ENCODE measurements at regions not wholly inside any gene's neighbourhood (a gene's known extent, or its start where the extent isn't known, plus 50 kb on each side); places are given as distances from the start of the nearest gene placed in this dataset.

DNA sequence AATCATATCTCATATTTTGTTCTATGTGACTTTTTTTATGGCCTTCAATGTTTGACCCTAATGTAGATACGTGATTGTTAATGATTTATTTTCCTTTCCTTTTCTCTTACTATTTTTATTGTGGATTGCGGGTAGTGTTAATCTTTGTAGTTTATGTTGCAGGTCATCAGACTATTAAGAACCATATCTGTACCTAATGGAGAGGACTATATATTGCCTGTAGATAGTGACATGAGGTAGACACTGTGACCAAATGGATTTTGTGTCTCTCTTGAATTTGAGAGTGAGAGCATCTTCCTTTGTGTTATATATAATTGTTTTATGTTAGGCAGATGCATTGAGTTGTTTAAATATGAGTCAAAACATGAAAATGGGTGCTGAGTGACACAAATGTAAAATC, 543.4 kb upstream of the MGAT4C start:
- Mint-ChIP-seq H3K4me1 (no peaks in the 10 kb centered on the region), H3K36me3 (no peaks in the 10 kb centered on the region), H3K27me3 (no peaks in the 10 kb centered on the region), H3K4me3 (no peak overlapping the region), H3K9me3 (peaks cover 2 to 21% (median 9%) of the 10 kb centered on the region in 7 donors), H3K27ac (no peak overlapping the region)
- Histone ChIP-seq H3K36me3 (ENCODE audit: control insufficient read depth, insufficient read depth, low read length) (no peaks in the 10 kb centered on the region), H3K9me3 (ENCODE audit: control insufficient read depth in 2 of 2, low read length in 2 of 2) (peaks cover 0 to 5% of the 10 kb centered on the region in 2 experiments), H3K27me3 (ENCODE audit: control insufficient read depth, insufficient read depth, low read length) (no peaks in the 10 kb centered on the region), H3K4me3 (ENCODE audit: low read depth, low read length) (no peak overlapping the region), H3K27ac (ENCODE audit: insufficient read depth, low read length, poor library complexity, severe bottlenecking) (no peak overlapping the region), H3K4me1 (ENCODE audit: control insufficient read depth, insufficient read depth, low read length, poor library complexity, severe bottlenecking) (no peaks in the 10 kb centered on the region)
- ATAC-seq (ENCODE audit: low read depth in 2 of 2) (no peak), DNase-seq (no peak)

DNA sequence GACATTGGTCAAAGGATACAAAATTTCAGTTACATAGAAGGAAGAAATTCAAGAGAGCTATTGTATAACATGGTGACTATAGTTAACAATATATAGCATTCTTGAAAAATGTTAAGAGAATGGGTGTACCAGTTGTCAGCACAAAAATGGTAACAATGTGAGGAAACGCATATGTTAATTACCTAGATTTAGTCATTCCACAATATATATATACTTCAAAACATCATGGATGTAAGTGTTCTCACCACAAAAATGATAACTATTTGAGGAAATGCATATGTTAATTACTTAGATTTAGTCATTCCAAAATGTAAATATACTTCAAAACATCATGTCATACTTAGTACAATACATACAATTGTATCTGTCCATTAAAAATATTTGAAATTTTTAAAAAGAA, 540.4 kb upstream of the MGAT4C start:
- Histone ChIP-seq H3K27me3 (ENCODE audit: control insufficient read depth, insufficient read depth, low read length) (no peaks in the 10 kb centered on the region), H3K36me3 (ENCODE audit: control insufficient read depth, insufficient read depth, low read length) (no peaks in the 10 kb centered on the region), H3K9me3 (ENCODE audit: control insufficient read depth in 2 of 2, low read length in 2 of 2) (peaks cover 0 to 5% of the 10 kb centered on the region in 2 experiments), H3K27ac (ENCODE audit: insufficient read depth, low read length, poor library complexity, severe bottlenecking) (no peak overlapping the region), H3K4me1 (ENCODE audit: control insufficient read depth, insufficient read depth, low read length, poor library complexity, severe bottlenecking) (no peaks in the 10 kb centered on the region), H3K4me3 (ENCODE audit: low read depth, low read length) (no peak overlapping the region)
- peaks cover 2 to 21% (median 7%) of the 10 kb centered on the region in 7 donors for H3K9me3 Mint-ChIP-seq
- H3K27ac Mint-ChIP-seq = no peak overlapping the region
- no peak overlapping the region for H3K4me3 Mint-ChIP-seq
- H3K27me3 Mint-ChIP-seq = no peaks in the 10 kb centered on the region
- DNase-seq = no peak
- no peaks in the 10 kb centered on the region for H3K36me3 Mint-ChIP-seq
- ATAC-seq (ENCODE audit: low read depth in 2 of 2) = no peak
- H3K4me1 Mint-ChIP-seq = no peaks in the 10 kb centered on the region

DNA sequence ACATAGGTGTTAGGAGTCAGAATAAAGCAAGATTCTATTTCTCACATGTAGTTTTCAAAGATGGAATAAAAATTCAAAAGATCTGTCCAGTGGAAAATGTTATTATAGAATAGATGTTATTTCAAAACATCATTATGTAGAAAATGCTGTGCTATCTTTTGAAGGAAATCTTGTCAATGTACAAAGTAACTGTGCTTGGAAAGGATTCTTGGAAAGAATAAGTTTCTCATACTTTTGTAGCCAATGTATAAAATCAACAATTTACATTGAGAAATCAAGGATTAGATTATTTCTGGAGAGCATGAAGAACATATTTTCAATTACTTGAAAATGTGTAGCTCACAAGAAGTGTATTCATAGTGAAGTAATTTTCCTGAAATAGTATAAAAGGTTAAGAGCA, 532.5 kb upstream of the MGAT4C start:
- H3K9me3 Mint-ChIP-seq = peaks cover 0 to 18% (median 2%) of the 10 kb centered on the region in 7 donors
- Histone ChIP-seq H3K4me3 (ENCODE audit: low read depth, low read length) (no peak overlapping the region), H3K27ac (ENCODE audit: insufficient read depth, low read length, poor library complexity, severe bottlenecking) (no peak overlapping the region), H3K36me3 (ENCODE audit: control insufficient read depth, insufficient read depth, low read length) (no peaks in the 10 kb centered on the region), H3K27me3 (ENCODE audit: control insufficient read depth, insufficient read depth, low read length) (no peaks in the 10 kb centered on the region), H3K9me3 (ENCODE audit: control insufficient read depth in 2 of 2, low read length in 2 of 2) (peaks cover 0 to 3% of the 10 kb centered on the region in 2 experiments), H3K4me1 (ENCODE audit: control insufficient read depth, insufficient read depth, low read length, poor library complexity, severe bottlenecking) (no peaks in the 10 kb centered on the region)
- no peaks in the 10 kb centered on the region for H3K27me3 Mint-ChIP-seq
- ATAC-seq (ENCODE audit: low read depth in 2 of 2) (no peak), DNase-seq (no peak)
- no peak overlapping the region for H3K27ac Mint-ChIP-seq
- no peak overlapping the region for H3K4me3 Mint-ChIP-seq
- H3K4me1 Mint-ChIP-seq = no peaks in the 10 kb centered on the region
- H3K36me3 Mint-ChIP-seq = no peaks in the 10 kb centered on the region

DNA sequence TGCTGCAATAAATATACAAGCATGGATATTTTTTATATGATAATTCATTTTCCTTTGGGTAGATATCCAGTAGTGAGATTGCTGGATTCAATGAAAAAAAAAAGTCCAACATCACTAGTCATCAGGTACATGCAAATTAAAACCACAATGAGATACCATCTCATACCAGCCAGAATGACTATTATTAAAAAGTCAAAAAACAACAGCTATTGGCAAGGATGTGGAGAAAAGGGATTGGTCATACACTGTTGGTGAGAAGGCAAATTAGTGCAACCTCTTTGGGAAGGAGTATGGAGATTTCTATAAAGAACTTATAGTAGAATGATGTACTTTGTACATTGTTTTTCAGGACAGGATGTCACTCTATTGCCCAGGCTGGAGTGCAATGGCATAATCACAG, 531.2 kb upstream of the MGAT4C start:
- Mint-ChIP-seq H3K27ac (no peak overlapping the region), H3K4me3 (no peak overlapping the region), H3K4me1 (no peaks in the 10 kb centered on the region), H3K27me3 (no peaks in the 10 kb centered on the region), H3K9me3 (peaks cover 0 to 18% (median 2%) of the 10 kb centered on the region in 7 donors), H3K36me3 (no peaks in the 10 kb centered on the region)
- Histone ChIP-seq H3K9me3 (ENCODE audit: control insufficient read depth in 2 of 2, low read length in 2 of 2) (peaks cover 0 to 4% of the 10 kb centered on the region in 2 experiments), H3K27ac (ENCODE audit: insufficient read depth, low read length, poor library complexity, severe bottlenecking) (no peak overlapping the region), H3K4me3 (ENCODE audit: low read depth, low read length) (no peak overlapping the region), H3K4me1 (ENCODE audit: control insufficient read depth, insufficient read depth, low read length, poor library complexity, severe bottlenecking) (no peaks in the 10 kb centered on the region), H3K27me3 (ENCODE audit: control insufficient read depth, insufficient read depth, low read length) (no peaks in the 10 kb centered on the region), H3K36me3 (ENCODE audit: control insufficient read depth, insufficient read depth, low read length) (no peaks in the 10 kb centered on the region)
- DNase-seq = no peak
- ATAC-seq (ENCODE audit: low read depth in 2 of 2) = no peak

DNA sequence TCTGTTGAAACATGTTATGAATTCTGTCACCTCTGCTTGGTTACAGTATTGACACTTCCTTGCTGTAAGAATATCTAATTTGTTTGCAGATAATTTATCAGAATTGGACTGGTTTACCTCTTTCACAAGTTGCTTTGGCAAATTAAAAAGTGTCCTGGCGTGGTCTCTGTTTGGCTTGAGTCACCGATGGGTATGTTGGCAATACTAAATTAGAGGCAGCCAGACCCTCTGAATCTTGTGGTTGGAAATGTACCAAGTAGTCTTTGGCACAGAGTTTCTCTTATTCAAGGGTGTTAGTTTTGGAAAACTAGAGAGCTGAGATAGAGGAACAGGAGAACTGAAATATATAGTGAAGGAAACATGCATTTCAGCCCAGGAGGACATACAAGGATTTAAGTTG, 521.1 kb upstream of the MGAT4C start:
- Mint-ChIP-seq H3K4me1 (no peaks in the 10 kb centered on the region), H3K9me3 (peaks cover 0 to 11% (median 8%) of the 10 kb centered on the region in 7 donors), H3K36me3 (no peaks in the 10 kb centered on the region)

DNA sequence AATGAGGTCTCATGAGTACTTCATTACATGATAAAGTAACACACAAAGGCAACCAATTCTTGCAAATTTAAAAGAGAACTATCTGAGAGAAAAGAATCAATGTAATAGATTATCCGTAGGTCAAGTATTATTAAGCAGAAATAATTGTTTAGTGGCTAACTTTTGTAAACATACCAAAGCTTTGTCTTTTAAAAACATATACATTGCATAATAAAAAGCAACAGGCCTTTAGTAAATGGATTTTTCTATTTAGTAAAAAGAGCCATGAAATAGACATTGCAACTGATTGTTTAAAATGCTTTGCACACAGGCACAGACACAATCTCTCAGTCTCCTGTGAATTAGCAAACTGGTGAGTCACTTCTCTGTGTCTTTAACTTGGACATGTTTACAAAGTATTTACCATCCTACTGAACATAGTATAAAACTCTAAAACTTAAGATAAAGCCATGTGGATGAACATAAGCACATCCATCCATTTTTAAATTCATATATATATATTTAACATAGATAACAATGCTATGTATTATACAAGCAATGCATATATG, 518.7 kb upstream of the MGAT4C start:
- DNase-seq = no peak
- H3K27ac ChIP-seq (ENCODE audit: insufficient read depth, low read length, poor library complexity, severe bottlenecking) = no peak overlapping the region
- no peak overlapping the region for H3K4me3 ChIP-seq (ENCODE audit: low read depth, low read length)
- Mint-ChIP-seq H3K27me3 (no peaks in the 10 kb centered on the region), H3K27ac (no peak overlapping the region), H3K4me3 (no peak overlapping the region), H3K9me3 (peaks cover 0 to 10% (median 7%) of the 10 kb centered on the region in 7 donors), H3K4me1 (no peaks in the 10 kb centered on the region), H3K36me3 (no peaks in the 10 kb centered on the region)
- ATAC-seq (ENCODE audit: low read depth in 2 of 2) = no peak
- H3K4me1 ChIP-seq (ENCODE audit: control insufficient read depth, insufficient read depth, low read length, poor library complexity, severe bottlenecking) = no peaks in the 10 kb centered on the region
- no peaks in the 10 kb centered on the region for H3K27me3 ChIP-seq (ENCODE audit: control insufficient read depth, insufficient read depth, low read length)
- no peaks in the 10 kb centered on the region for H3K36me3 ChIP-seq (ENCODE audit: control insufficient read depth, insufficient read depth, low read length)
- peaks cover 0 to 4% of the 10 kb centered on the region in 2 experiments for H3K9me3 ChIP-seq (ENCODE audit: control insufficient read depth in 2 of 2, low read length in 2 of 2)

More for the DNA sequence above, 521.1 kb upstream of the MGAT4C start:
- no peak for ATAC-seq (ENCODE audit: low read depth in 2 of 2)
- Histone ChIP-seq H3K9me3 (ENCODE audit: control insufficient read depth in 2 of 2, low read length in 2 of 2) (peaks cover 0 to 4% of the 10 kb centered on the region in 2 experiments), H3K36me3 (ENCODE audit: control insufficient read depth, insufficient read depth, low read length) (no peaks in the 10 kb centered on the region), H3K27ac (ENCODE audit: insufficient read depth, low read length, poor library complexity, severe bottlenecking) (no peak overlapping the region), H3K27me3 (ENCODE audit: control insufficient read depth, insufficient read depth, low read length) (no peaks in the 10 kb centered on the region), H3K4me3 (ENCODE audit: low read depth, low read length) (no peak overlapping the region), H3K4me1 (ENCODE audit: control insufficient read depth, insufficient read depth, low read length, poor library complexity, severe bottlenecking) (no peaks in the 10 kb centered on the region)
- H3K4me3 Mint-ChIP-seq = no peak overlapping the region
- H3K27ac Mint-ChIP-seq = no peak overlapping the region
- DNase-seq = no peak
- H3K27me3 Mint-ChIP-seq = no peaks in the 10 kb centered on the region

DNA sequence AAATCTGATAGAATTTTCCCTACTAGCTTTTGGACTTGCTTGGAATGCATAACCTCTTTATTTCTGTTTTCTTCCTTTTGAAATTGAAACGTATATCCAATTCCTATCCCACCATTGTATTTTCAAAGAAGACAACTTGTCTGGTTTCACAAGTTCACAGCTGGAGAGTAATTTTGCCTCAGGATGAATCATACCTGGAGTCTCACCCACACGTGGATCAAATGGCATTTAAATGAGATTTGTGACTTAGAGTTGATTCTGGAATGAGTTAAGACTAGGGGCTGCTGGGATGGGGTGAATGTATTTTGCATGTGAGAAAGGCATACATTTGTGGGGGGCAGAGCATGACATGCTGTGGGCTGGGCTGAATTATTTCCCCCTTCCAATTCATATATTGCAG, 516.5 kb upstream of the MGAT4C start:
- Mint-ChIP-seq H3K36me3 (no peaks in the 10 kb centered on the region), H3K9me3 (peaks cover 0 to 7% (median 6%) of the 10 kb centered on the region in 7 donors), H3K4me3 (no peak overlapping the region), H3K27ac (no peak overlapping the region), H3K27me3 (no peaks in the 10 kb centered on the region), H3K4me1 (no peaks in the 10 kb centered on the region)
- Histone ChIP-seq H3K27me3 (ENCODE audit: control insufficient read depth, insufficient read depth, low read length) (no peaks in the 10 kb centered on the region), H3K9me3 (ENCODE audit: control insufficient read depth in 2 of 2, low read length in 2 of 2) (peaks cover 0 to 4% of the 10 kb centered on the region in 2 experiments), H3K27ac (ENCODE audit: insufficient read depth, low read length, poor library complexity, severe bottlenecking) (no peak overlapping the region), H3K36me3 (ENCODE audit: control insufficient read depth, insufficient read depth, low read length) (no peaks in the 10 kb centered on the region), H3K4me1 (ENCODE audit: control insufficient read depth, insufficient read depth, low read length, poor library complexity, severe bottlenecking) (no peaks in the 10 kb centered on the region), H3K4me3 (ENCODE audit: low read depth, low read length) (no peak overlapping the region)
- ATAC-seq (ENCODE audit: low read depth in 2 of 2) (no peak), DNase-seq (no peak)

DNA sequence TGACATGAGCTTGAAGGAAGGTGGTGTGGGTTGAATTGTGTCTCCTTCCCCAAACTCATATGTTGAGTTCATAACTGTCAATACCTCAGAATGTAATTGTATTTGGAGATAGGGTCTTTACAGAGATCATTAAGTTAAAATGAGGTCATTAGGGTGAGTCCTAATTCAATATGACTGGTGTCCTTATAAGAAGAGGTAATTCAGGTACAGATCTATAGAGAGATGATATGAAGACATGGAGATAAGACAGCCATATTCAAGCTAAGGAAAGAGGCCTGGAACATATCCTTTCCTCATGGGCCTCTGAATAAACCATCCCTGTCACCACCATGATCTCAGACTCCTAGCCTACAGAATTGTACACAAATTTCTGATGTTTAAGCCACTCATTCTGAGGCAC, 514.7 kb upstream of the MGAT4C start:
- no peaks in the 10 kb centered on the region for H3K36me3 ChIP-seq (ENCODE audit: control insufficient read depth, insufficient read depth, low read length)
- no peak overlapping the region for H3K27ac ChIP-seq (ENCODE audit: insufficient read depth, low read length, poor library complexity, severe bottlenecking)
- Mint-ChIP-seq H3K4me1 (no peaks in the 10 kb centered on the region), H3K4me3 (no peak overlapping the region), H3K9me3 (peaks cover 0 to 9% (median 7%) of the 10 kb centered on the region in 7 donors), H3K27me3 (no peaks in the 10 kb centered on the region), H3K27ac (no peak overlapping the region), H3K36me3 (no peaks in the 10 kb centered on the region)
- ATAC-seq (ENCODE audit: low read depth in 2 of 2) (no peak), DNase-seq (no peak)
- no peaks in the 10 kb centered on the region for H3K9me3 ChIP-seq (ENCODE audit: control insufficient read depth in 2 of 2, low read length in 2 of 2)
- H3K4me3 ChIP-seq (ENCODE audit: low read depth, low read length) = no peak overlapping the region
- H3K4me1 ChIP-seq (ENCODE audit: control insufficient read depth, insufficient read depth, low read length, poor library complexity, severe bottlenecking) = no peaks in the 10 kb centered on the region
- H3K27me3 ChIP-seq (ENCODE audit: control insufficient read depth, insufficient read depth, low read length) = no peaks in the 10 kb centered on the region
